Glomerular endothelial cell (primary cell): ENCODE measurements at regions not wholly inside any gene's neighbourhood (a gene's known extent, or its start where the extent isn't known, plus 50 kb on each side); places are given as distances from the start of the nearest gene placed in this dataset.
"Not testable (repeated sequence)": the region's sequence is repeated elsewhere in the genome, so short reads cannot be mapped to it uniquely, and the experiment has no call there.

Source experiments
- DNase-seq: peaks from one replicate; pipeline ENCODE4 v3.0.0-alpha.2; 2011; ENCODE audit warnings: low read depth, low spot score; ENCODE audit errors: extremely low read depth

- DNase-seq, result no peak
Observed at GRCh38 chr12:59059088-59059935, 139.0 kb upstream of the LRIG3 start.

- no peak for DNase-seq
Observed at GRCh38 chr12:59056966-59057365, 136.7 kb upstream of the LRIG3 start.

- DNase-seq, result no peak
Observed at GRCh38 chr12:59055204-59055860, 135.0 kb upstream of the LRIG3 start.

- not testable (repeated sequence) for DNase-seq
Observed at GRCh38 chr12:59053266-59053899, 133.1 kb upstream of the LRIG3 start.

DNA sequence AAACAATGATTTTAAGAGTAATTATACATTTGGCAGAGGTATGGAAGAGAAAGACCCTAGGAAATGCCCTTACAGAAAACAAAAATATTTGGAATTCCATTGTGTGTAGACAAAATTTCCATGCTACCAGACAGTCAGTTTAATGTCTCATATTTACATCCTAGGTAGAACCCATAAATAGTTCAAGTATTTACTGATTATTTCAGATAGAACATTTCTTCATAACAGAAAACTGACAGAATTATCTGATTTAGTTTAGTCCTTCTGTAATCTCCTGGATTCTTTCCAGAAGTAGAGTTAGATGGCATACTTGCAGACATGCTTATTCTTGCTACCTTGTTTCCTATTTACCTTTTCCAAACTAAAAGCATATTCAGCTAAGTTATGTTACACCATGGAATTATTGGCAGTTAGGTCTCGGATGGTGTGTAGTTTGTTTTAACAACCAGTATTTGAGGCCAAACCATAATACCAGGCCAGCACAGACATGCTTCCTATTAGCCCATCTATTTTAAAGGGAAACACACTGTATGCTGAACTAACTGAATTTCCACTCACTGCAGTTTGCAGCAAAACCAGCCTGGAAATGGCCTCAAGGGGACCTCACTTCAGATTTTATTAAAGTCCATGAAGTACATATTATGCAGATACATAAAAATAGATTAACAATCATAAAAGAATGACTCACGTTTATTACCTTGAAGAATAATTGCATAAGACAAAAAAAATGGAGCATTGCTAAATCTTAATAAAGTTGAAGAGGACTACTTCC, 126.6 kb upstream of the LRIG3 start:
- DNase-seq, result no peak

GRCh38 chr12:59044791-59045190, 124.5 kb upstream of the LRIG3 start:
- no peak for DNase-seq

GRCh38 chr12:59041241-59042121, 121.2 kb upstream of the LRIG3 start:
- DNase-seq, result peak; percentile 62

- DNase-seq, result peak; percentile 37
Observed at GRCh38 chr12:59040656-59041055, 120.4 kb upstream of the LRIG3 start.

DNA sequence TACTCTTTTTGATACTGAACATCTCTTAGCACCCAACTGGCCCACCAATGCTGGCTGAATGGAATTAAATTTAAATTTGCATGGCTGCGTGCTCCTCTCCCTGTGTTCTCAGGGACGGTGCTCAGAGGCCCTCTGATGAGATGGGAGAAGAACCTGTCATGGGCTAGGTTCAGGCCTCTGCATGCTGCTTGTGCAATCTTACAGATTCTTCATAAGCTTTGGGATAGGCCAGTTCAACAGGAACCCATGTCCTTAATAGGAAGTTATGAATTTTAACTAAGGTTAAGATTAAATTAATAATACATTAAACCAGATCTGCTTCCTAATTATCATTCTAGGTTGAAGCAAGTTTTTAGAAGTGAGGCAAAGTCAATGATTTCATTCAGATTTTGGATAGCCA, 119.7 kb upstream of the LRIG3 start:
- DNase-seq, result no peak

DNA sequence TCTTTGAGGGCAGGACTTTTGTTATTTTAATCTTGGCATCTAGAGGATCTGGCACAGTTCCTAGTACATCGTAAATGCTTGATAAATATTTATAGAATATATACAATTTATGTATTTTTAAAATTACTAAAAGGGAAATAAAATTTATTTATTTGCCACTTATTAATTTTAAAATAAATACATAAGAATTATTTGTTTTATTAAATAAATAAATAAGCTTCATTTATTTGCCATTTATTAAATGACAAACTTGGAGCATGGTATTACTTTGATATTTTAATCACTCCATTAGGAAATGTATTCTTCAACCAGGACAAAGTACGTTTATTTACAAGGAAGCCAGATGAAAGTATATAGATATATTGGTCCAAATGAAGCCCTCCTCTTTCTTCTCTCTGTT, 118.7 kb upstream of the LRIG3 start:
- DNase-seq, result no peak

GRCh38 chr12:59036973-59037762, 116.9 kb upstream of the LRIG3 start:
- DNase-seq, result no peak

DNA sequence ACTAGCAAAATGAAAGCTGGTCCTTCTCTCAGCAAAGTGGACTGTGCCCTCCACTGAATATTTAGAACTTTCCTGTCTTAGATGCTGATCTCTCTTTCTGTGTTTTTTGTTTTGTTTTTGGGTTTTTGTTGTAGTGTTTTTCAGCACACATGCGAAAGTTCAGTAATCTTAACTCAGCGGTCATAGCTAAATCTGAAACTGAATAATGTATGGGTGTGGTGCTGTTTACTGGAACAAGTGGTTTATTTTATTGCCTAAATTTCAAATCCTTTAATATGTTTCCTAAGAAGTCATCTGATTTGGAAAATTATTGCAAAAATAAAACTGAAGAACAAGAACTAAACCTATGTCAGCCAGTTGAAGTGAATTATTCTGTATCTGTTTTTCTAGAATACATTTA, 116.0 kb upstream of the LRIG3 start:
- no peak for DNase-seq

DNA sequence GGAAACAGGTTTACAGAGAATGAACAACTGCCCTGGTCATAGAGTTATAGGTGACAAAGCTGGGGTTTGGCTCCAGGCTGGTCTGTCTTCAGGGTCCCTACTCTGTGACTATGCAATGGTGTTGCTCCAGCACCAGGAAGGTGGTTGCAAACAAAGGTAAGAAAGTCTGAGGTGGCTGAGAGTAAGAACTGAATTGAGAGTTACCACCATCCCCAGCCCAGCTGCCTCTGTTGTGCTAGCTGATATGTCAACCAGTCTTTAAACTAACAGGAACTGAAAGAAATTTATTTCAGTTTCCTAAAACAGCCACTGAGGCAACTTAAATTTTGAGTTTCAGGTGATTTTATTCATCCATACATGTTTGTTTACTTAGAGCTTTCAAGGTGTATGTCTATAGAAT, 111.0 kb upstream of the LRIG3 start:
- no peak for DNase-seq

- DNase-seq, result no peak
Observed at GRCh38 chr12:59030415-59030814, 110.1 kb upstream of the LRIG3 start.

GRCh38 chr12:59027199-59027598, 106.9 kb upstream of the LRIG3 start:
- no peak for DNase-seq

GRCh38 chr12:59023861-59024424, 103.6 kb upstream of the LRIG3 start:
- DNase-seq, result no peak

GRCh38 chr12:59020073-59020946, 100.0 kb upstream of the LRIG3 start:
- DNase-seq, result no peak

DNA sequence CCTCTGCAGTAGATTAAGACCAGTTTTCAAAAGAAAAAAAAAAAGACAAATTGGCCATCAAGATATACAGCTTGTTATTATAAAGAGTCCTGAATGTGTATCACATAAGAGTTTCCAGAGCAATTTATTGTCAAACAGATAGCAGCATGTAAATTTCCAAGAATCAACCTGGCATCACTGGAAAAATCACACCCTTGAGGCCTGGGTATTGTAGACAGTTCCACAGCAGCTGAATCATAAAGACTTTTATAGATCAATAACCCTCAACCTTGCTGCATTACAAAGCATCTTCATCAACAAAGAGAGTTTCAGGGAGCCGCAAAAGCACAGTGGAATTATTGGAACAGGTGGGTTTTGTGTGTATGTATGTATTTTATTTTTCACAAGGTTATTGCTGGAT, 94.6 kb upstream of the LRIG3 start:
- no peak for DNase-seq
